ENCODE measurements at regions not wholly inside any gene's neighbourhood (a gene's known extent, or its start where the extent isn't known, plus 50 kb on each side); places are given as distances from the start of the nearest gene placed in this dataset.

DNA sequence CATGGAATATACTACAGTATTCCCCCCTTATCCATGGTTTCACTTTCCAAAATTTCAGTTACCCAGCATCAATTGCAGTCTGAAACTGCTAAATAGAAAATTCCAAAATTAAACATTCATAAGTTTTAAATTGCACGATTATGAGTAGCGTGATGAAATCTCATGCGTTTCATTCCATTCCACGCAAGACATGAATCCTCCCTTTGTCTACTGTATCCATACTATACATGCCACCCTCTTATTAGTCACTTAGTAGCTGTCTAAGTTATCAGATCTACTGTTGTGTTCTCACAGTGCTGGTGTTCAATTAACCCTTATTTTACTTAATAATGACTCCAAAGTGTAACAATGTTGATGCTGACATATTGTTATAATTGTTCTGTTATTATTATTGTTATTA, 261.2 kb upstream of the NDST4 start:
- DNase-seq: no peak

DNA sequence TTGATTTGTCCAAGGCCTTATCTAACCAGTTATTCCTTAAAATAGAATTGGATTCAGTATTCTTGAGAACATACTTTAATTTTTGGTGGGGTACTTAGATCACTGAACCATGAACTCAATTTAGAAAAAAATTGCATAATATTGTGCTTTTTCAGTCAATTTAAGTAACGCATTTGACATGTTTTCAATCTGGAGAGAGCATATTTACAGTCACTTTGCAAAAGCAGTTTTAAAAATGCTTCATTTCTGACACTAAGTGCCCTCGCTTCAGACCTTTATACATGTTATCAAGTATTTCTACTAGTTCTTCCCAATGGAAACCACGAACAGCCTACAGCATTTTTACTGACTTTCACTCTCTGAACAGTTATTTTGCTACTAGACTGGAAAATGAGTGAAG, 257.1 kb upstream of the NDST4 start:
- DNase-seq: no peak

DNA sequence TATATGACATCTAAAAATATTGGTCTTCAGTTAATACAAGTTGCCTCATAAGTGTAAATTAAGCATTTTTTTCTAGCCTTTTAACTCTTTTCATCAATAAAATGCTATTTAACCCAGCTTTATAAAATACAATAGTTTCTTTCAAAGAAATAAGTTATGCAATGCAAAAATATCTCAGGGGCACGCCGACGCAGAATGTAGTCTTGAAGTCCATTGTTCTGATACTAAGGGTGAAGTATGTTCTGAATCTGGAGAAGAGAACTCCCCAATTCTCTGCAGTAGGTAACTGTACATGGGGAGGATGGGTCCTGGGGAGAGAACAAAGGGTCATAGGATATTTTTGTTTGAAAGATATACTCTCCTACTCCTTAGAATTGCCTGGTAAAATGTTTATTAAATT, 256.6 kb upstream of the NDST4 start:
- no peak for DNase-seq

DNA sequence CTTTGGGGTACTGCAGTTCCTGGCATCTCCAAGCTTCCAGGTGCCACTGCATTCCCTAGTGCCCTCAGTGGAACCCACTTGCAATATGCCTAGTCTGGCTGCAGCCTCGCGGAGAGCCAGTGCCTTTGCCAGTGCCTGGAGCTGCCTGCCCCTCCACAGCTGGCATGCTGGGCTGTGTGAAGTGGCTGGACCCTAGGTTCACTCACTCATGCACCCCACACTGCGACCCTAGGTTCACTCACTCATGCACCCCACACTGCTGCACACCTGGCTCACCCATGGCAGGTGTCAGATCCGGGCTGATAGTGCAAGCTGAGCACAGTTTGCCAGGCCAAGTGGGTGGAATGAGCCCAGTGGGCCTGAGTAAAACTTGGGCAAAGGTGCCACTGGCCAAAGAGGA, 253.0 kb upstream of the NDST4 start:
- no peak for DNase-seq

DNA sequence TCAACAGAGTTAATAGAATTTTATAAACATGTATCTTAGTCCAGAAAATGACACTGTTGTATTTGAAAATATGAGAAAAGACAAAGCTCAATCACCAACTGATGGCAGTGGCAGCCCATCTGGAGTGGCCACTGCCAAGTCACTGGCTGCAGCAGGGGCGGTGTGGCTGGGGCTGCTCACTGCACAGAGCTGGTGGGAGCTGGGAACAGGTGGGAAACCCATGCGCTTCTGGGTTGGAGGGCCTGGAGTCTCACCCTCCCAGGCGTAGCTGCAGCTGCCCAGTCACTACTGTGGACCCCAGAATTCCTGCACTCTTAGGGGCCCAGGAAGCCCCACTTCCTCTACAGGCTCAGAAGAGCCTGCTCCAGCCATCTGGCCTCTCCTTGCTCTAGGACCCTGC, 251.8 kb upstream of the NDST4 start:
- no peak for DNase-seq

DNA sequence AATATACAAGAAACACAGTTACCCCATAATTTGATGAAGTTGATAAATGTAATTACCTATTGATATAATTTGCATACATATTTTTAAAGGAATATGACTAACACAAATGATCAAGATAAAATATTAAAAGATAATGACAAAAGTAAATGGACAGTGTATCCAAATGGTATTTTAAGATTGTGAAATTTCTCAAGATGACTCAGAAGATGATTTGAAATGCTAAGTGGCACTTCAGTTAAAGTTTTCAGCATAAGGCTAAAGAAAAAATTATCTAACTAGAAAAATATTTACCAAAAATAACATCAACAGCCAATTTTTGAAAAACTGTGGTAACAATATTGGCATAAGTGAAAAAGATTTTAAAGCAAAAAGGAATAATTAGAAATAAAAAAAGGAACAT, 248.4 kb upstream of the NDST4 start:
- DNase-seq: no peak

DNA sequence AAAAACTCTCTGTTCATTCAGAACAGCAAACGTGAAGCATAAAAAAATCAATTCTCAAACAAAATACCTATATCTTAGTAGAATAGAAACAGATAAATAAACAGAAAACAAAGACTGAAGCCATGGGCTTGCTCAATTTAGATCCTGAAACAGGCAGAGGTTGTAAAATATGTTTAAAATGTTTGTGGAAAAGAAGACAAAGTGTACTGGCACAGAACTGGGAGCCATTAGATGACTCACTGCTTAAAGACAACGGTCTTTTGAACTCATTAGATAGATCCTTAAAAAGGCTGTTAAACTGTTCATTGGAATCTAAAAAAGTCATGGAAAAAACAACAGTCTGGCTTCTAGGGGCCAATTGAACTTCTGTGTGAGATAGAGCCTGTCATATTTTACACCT, 247.0 kb upstream of the NDST4 start:
- DNase-seq: no peak

DNA sequence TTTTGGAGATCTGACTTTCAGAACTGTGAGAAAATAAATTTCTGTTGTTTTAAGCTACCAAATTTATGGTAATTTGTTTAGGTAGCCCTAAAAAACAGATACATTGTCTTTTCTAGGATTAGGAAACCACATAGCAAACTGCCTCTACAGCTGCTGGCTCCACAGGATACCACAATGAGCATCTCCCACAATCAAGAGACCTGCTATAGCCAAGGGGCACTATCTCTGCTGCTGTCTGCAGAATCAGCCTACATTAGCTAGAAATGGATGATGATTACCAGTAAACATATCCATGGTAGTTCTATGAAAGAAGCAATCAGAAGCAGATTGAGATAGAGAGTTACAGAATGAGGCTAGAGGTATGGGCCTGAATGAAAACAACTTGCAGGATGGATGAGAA, 244.4 kb upstream of the NDST4 start:
- DNase-seq: no peak

DNA sequence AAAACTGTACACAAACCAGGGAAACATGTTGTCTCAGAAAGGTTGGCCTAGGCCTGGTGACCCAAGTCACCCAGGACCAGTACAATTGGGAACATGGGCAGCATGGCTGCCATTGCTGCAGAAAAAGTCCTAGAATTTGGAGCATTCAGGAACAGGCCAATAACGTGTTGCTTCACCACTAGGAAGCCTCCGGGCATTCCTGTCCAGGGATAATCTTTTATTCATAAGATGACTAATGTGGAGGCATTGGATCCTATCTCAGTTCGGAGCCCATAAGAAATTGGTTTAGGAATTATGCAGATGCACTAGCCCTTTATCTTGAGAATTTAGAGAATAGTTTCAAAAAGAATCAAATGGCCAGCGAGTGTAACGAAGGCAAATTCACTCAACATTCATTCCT, 242.8 kb upstream of the NDST4 start:
- no peak for DNase-seq

DNA sequence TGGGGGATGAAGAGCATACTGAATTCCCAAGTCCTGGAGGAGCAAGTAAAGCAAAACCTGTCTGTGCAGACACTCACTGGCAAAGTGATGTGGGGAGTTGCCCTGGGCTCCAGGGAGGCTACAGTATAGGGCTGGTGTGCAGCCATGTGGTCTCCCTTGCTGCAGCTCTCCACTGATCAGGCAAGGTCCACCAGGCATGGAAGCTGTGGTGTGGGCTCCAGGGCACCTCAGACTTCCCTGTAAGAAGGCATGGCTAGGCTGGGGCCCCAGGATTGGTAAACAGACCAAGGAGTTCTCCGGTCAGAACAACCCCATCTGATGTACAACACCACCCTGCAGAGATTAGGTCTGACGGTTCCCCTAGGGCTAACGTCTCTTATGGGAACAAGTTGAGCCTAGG, 241.9 kb upstream of the NDST4 start:
- DNase-seq: no peak

DNA sequence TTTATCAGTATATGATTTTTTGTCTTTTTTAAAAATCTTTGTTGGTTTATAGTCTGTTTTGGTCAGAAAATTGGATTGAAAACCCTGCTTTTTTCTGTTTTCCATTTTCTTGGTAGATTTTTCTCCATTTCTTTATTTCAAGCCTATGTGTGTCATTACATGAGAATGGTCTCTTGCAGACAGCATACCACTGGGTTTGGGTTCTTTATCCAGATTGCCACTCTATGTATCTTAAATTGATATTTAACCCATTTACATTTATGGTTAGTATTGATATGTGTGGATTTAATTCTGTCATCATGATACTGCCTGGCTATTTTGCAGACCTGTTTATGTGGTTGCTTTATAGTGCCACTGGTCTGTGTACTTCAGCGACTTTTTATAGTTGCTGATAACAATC, 239.9 kb upstream of the NDST4 start:
- DNase-seq: no peak

DNA sequence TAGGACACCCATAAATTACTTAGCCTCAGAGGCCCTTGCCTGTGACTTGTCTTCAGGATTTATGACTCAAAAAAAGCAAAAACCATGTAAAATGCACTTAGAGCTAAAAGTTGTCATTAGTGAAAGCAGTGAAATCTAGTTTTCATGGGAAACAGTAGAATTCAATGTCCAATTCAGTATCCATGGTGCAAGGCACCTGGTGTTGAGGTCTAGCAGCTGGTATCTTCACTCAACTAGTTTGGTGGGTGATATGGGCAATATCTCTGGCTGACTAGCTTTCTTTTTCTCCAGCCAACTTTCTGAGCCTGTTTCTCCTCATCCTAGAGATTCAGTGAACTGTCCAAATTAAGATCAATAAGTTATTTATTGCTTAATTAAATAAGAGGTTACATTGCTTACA, 229.8 kb upstream of the NDST4 start:
- no peak for DNase-seq

DNA sequence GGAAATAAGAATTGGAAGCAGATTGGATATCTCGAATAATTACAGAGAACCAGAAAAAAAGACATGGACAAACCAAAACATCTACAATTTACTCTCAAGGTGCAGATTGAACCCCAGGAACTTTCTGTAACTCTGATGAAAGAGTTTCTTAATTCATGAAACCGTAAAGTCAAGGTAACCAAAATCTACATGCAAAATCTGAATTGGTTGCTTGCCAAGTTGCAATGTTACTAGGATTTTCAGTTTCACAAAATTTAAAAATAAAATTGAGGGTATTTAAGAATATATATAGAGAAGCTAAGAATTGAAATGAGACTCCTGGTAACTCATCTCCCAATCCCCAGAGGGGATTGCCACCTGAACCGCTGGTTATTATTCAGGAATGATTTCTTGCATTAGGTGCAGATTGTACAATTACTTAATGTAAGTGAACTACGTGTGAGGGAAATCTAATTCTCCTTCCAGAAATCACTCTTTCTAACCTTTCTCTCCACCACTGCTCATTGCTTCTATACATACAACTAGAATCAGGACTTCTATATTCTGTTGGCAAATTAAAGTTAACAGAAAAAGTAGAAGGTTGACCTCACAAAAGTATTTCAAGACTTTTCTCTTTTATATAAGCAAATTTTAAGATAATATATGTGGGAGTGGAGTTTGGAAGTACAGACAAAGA, 221.5 kb upstream of the NDST4 start:
- no peak for DNase-seq

DNA sequence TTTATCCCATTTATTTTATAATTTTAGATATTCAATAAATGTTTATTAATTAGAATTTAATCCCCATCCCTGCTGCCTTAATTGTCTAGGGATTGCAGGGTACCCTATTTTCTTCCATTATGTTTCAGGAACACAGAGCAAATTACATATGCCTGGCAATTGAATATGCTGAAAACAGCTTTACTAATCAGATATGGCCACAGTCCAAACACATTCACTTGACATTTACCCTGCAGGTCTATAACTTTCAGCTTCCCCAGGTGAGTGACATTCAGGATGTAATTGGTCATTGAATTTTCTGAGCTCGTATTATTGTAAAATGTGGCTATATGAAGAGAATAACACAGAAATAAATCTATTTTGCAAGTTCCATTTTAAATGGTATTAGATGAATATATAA, 218.7 kb upstream of the NDST4 start:
- DNase-seq: no peak

DNA sequence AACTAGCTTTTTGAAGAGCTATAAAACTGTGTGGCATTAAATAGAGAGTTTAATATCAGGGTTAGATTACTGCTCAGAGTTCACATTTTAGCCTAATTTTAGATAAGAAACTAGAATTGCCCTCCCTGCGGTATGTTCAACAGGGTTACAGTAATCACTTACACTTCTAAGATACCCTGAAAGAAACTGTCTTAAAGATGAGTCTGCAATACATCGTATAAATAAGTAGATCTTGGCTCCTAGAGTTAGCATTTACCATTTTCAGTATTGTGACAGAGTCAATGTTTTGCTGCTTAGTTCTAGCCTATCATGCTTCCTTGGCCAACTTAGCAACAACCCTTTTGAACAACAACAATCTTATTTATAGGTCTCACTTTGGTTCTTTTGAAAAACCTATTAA, 217.8 kb upstream of the NDST4 start:
- no peak for DNase-seq

DNA sequence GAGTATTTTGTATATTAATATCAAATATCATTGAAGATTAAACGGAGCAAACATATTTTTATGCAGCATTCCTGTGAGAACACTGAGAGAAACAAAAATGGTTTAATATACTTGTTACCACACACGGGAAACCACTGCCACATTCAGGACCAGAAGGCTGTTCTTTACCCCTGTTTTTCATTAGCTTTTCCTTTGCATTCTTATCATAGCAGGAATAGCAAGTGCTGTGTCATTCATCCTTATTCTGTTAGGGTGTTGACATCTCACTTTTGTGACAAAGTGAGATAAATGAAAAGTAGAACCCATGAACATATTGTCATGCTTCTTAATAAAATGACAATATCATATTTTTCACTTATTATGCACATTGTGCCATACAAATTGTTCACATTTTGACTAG, 212.4 kb upstream of the NDST4 start:
- DNase-seq: no peak

DNA sequence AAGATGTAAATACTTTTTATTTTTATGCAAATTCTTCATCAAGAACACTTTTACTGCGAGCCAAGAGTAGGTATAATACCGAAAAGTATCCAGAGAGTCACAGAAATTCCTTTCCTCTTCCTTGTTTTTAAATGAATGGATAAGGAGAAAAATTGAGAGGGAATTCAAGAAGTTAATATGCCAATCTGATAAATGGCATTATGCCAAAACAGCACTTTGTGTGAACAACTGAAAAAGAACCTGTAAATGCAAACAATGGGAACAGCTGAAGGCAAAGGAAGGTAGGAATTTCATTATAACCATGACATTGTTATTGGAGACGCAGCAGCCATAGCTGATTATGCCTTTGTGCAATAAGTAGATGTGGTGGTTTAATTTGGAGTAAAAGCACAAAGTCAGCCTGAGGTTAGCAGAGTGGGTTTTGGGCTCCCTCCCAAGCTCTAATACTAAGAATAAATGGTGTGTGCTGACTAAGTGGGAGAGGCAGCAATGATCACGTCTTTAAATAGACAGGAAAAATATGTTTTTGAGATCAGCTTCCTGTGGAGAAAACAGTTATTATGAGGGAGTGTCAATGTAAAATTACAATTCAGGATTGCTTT, 209.8 kb upstream of the NDST4 start:
- no peak for DNase-seq

DNA sequence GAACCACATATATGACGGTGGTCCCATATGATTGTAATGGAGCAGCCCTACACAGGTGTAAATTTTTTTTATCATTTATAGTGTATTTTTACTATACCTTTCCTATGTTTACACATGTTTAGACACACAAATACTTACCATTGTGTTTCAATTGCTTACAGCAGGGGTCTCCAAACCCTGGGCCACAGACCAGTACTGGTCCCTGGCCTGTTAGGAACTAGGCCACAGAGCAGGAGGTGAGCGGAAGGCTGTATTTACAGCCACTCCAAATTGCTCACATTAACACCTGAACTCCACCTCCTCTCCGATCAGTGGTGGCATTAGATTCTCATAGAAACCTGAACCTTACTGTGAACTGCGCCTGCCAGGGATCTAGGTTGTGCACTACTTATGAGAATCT, 201.8 kb upstream of the NDST4 start:
- no peak for DNase-seq

DNA sequence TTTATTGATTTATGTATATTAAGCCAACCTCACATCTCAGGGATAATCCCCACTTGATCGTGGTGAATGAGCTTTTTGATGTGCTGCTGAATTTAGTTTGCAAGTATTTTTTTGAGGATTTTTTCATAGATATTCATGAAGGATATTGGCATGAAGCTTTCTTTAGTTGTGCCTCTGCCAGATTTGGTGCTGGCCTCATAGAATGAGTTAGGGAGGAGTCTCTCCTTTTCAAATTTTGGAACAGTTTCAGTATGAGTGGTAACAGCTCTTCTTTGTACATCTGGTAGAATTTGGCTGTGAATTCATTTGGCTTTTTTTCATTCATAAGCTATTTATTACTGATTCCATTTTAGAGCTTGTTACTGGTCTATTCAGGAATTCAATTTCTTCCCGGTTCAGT, 197.2 kb upstream of the NDST4 start:
- no peak for DNase-seq

DNA sequence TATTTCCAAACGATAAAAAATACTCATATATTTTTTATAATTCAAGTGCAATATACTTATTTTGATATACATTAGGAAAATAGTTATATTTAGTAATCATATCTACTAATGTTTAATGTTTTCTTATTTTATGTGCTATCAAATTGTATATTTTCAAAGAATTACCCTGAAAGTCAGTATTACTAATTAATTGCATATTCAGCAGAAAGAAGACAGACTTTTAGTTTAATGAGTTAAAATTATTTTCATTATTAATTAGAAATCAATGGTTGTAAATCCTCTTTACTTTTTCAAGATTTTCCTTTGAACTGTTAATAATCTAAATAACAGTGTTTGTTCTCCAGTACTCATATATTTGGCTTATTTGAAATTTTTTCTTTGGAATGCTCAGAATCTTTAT, 181.3 kb upstream of the NDST4 start:
- DNase-seq: no peak

DNA sequence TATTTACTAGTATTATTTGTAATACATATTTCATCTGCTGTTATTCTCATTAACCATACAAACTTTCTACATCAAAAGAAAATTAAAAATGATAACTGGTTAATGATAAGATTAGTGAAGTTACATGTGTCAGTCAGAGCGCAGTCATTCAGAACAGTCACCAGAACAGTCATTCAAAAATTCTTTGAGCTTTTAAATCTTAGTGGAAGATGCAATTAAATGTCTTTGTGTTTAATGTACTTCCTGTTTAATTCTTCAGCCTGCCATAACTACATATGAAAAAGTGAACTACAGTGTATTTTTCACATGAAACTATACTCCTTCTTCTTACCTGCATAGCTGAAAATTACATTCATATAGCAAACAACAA, 179.7 kb upstream of the NDST4 start:
- no peak for DNase-seq

DNA sequence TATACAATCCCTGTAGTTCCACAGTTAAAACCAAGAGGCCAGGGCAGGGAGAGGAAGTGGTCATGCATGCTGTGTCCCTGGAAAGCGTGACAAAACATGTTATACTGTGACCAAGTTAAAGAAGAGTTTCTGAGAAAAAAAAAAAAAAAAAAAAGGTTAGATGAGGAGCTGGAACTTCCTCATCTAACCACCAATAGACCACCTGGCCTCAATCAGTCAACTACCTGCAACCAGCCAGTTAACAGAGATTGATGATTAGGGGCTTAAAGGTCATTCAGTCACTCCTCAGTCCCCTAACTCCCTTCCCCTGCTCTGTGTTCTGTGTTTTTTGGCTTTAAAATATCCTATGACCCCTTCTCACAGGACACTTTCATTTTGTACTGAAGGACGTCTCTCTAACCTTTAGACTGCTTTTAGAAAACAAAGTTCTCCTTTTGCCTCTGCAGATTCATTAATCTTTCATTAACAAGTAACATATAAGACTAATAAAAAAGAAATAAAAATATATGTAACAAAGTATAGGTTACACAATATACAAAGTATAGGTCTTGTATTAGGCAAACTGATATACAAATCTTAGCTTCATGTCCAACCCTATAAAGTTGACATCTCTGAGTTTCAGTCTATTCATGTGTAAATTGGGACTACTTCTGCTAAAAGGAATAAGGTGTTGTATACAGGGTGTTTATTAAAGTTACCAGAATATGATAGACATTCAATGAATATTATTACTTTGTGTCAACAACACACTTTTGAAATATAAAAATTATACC, 179.1 kb upstream of the NDST4 start:
- DNase-seq: no peak

DNA sequence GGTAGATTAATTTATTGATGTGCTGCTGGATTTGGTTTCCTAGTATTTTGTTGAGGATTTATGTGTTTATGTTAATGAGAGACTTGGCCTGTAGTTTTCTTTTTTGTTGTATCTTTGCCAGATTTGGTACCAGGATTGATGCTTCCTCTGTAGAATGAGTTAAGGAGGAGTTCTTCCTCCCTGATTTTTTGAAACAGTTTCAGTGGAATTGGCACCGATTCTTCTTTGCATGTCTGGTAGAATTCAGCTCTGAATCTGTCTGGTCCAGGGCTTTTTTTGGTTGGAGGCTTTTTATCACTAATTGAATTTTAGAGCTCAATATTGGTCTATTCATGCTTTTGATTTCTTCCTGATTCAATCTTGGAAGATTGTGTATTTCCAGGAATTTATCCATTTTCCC, 174.0 kb upstream of the NDST4 start:
- DNase-seq: no peak

DNA sequence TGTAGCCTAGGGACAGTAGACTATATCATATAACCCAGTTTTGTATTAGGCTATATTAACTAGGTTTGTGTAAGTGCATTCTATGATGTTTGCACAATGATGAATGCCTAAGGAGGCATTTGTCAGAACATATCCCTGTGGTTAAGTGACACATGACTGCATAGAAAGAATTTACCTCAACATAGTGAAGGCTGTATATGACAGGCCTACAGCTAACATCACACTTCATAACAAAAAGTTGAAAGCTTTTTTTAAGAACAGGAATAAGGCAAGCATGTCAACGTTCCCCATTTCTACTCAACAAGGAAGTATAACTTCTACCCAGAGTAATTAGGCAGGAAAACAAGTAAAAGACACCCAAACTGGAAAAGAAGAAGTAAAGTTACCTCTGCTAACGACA, 165.9 kb upstream of the NDST4 start:
- DNase-seq: no peak

DNA sequence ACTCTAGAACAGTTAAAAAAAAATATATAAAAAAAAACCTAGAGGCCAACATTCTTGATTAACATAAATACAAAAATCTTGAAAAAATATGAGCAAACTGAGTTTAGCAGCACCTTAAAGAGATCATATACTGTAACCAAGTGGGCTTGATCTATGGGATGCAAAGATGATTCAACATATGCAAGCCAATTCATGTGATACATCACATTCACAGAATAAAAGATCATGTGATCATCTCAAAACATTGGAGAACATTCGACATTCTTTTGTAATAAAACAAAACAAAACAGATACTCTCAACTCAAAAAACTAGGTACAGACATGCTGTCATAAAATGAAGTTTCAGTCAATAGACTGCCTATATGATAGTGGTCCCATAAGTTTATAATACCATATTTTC, 165.4 kb upstream of the NDST4 start:
- no peak for DNase-seq

Measured in NK-92 treated with Interleukin-12 subunit alpha and Interleukin-12 subunit beta, amount 100 ng/mL, for 24 hours (cell line).